ENCODE measurements at regions not wholly inside any gene's neighbourhood (a gene's known extent, or its start where the extent isn't known, plus 50 kb on each side); places are given as distances from the start of the nearest gene placed in this dataset.

DNA sequence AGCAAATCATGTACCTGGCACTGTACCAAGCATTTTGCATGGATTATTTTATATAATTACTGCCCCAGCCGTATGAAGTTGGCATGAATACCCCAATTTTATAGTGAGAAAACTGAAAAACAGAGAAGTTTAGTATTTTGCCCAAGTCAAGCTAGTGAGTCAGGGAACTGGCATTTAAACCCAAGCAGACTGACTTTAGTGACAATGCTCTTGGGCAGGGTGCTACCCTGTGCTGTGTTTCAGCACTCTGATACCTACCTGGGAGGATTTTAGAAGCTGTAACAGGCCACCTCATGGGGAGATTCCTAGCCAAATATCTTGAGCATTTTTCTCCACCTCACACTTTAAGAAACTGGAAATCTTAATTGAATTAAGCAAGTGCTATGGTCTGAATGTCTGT, 98.1 kb upstream of the MAX start:
- TF ChIP-seq SMC3 (IDR thresholded peaks at IDR 0.05; ENCODE audit: low read depth, low read length) (no peak), POLR2AphosphoS5 (IDR thresholded peaks at IDR 0.05; ENCODE audit: low read depth, low read length) (no peak), GABPA (IDR thresholded peaks at IDR 0.05; ENCODE audit: low read depth) (no peak), TEAD4 (IDR thresholded peaks at IDR 0.05; ENCODE audit: borderline replicate concordance, insufficient read depth) (no peak), EP300 (IDR thresholded peaks at IDR 0.05; ENCODE audit: borderline replicate concordance in 1 of 2, low read depth in 1 of 2, low read length in 1 of 2) (no peak), RFX5 (IDR thresholded peaks at IDR 0.05; ENCODE audit: low read length) (no peak), MEF2A (IDR thresholded peaks at IDR 0.05; ENCODE audit: borderline replicate concordance, low read depth) (no peak), GATA2 (CRISPR knock-in tag; IDR thresholded peaks at IDR 0.05) (no peak), MXI1 (IDR thresholded peaks at IDR 0.05; ENCODE audit: low read depth, low read length) (no peak), TCF12 (IDR thresholded peaks at IDR 0.05) (no peak), NFIC (IDR thresholded peaks at IDR 0.05; ENCODE audit: borderline replicate concordance) (no peak), RCOR1 (IDR thresholded peaks at IDR 0.05; ENCODE audit: low read length) (no peak)
- Histone ChIP-seq H3K27ac (ENCODE audit: low read depth in 2 of 2, low read length in 1 of 2) (no peak overlapping the region), H3K4me2 (no peak overlapping the region), H3K27me3 (ENCODE audit: insufficient read depth) (no peaks in the 10 kb centered on the region), H3K9me3 (no peaks in the 10 kb centered on the region), H4K20me1 (ENCODE audit: insufficient read depth) (no peaks in the 10 kb centered on the region), H3K9me2 (no peaks in the 10 kb centered on the region), H3K9ac (no peak overlapping the region), H3K36me3 (replicated peaks in 1 of 2; ENCODE audit: control insufficient read depth in 1 of 2, insufficient read depth in 2 of 2, low read length in 1 of 2) (no peaks in the 10 kb centered on the region), H2AFZ (ENCODE audit: low read depth) (no peak overlapping the region), H3K4me3 (ENCODE audit: low read depth in 2 of 2, low read length in 1 of 2) (no peak overlapping the region), H3K4me1 (ENCODE audit: control insufficient read depth in 1 of 2, insufficient read depth in 2 of 2, low read depth in 1 of 2, low read length in 1 of 2) (peaks cover 0 to 8% of the 10 kb centered on the region in 2 experiments; a peak in 2 of 4 replicates), H3K79me2 (ENCODE audit: insufficient read depth) (no peaks in the 10 kb centered on the region), H3F3A (replicated peaks; ENCODE audit: insufficient read depth) (no peaks in the 10 kb centered on the region)
- ChIA-PET CTCF (interaction anchor here (3.2 kb wide), 1 partner anchor 36 kb away, joined by 10 read pairs; no protein-coding TSS in a partner anchor), POLR2A (no interaction called here)
- no peak for DNase-seq
- WGBS (ENCODE audit: low lambda C conversion rate): 64% methylated on average over 1 of the region's 1 CpG

DNA sequence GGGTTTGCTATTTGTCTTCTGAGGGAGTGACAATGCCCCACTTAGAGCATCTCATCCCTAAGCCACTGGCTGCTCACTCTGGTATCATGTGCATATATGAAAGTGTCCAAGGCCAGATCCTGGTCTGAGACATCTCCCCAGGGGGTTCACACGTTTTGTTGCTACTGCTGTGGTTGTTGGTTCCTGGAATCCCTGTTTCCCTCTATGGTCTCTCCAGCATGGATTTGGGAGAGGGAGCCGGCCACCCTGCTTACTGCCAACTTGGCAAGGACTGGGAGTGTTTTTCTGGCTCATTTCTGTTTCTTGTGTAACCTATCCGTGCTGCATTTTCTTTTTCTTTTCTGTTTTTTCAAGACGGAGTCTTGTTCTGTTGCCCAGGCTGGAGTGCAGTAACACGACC, 101.3 kb upstream of the MAX start:
- POLR2A ChIA-PET: no interaction called here
- Histone ChIP-seq H2AFZ (ENCODE audit: low read depth) (no peak overlapping the region), H3K9me2 (no peaks in the 10 kb centered on the region), H3K4me3 (ENCODE audit: low read depth in 2 of 2, low read length in 1 of 2) (no peak overlapping the region), H4K20me1 (ENCODE audit: insufficient read depth) (no peaks in the 10 kb centered on the region), H3K79me2 (ENCODE audit: insufficient read depth) (no peaks in the 10 kb centered on the region), H3K27ac (ENCODE audit: low read depth in 2 of 2, low read length in 1 of 2) (no peak overlapping the region), H3K4me1 (ENCODE audit: control insufficient read depth in 1 of 2, insufficient read depth in 2 of 2, low read depth in 1 of 2, low read length in 1 of 2) (peaks cover 4 to 11% of the 10 kb centered on the region in 2 experiments; a peak in 3 of 4 replicates), H3K9ac (no peak overlapping the region), H3K4me2 (no peak overlapping the region), H3F3A (replicated peaks; ENCODE audit: insufficient read depth) (peaks cover 6% of the 10 kb centered on the region), H3K36me3 (replicated peaks in 1 of 2; ENCODE audit: control insufficient read depth in 1 of 2, insufficient read depth in 2 of 2, low read length in 1 of 2) (no peaks in the 10 kb centered on the region), H3K27me3 (ENCODE audit: insufficient read depth) (no peaks in the 10 kb centered on the region), H3K9me3 (no peaks in the 10 kb centered on the region)
- CTCF ChIA-PET: no interaction called here
- DNase-seq: no peak
- WGBS (ENCODE audit: low lambda C conversion rate): 72% methylated on average over 5 of the region's 5 CpGs
- TF ChIP-seq FOXM1 (IDR thresholded peaks at IDR 0.05; ENCODE audit: low read depth): no peak
- TF ChIP-seq, protein P1, sequence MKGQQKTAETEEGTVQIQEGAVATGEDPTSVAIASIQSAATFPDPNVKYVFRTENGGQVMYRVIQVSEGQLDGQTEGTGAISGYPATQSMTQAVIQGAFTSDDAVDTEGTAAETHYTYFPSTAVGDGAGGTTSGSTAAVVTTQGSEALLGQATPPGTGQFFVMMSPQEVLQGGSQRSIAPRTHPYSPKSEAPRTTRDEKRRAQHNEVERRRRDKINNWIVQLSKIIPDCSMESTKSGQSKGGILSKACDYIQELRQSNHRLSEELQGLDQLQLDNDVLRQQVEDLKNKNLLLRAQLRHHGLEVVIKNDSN (IDR thresholded peaks at IDR 0.05; ENCODE audit: borderline replicate concordance, low read depth): no peak
- TF ChIP-seq FOSL2 (IDR thresholded peaks at IDR 0.05; ENCODE audit: borderline replicate concordance, low read depth): no peak
- no peak for TF ChIP-seq EP300 (IDR thresholded peaks at IDR 0.05; ENCODE audit: borderline replicate concordance in 1 of 2, low read depth in 1 of 2, low read length in 1 of 2)

All from SK-N-SH (cell line).